Calu3 (cell line): ENCODE measurements at regions not wholly inside any gene's neighbourhood (a gene's known extent, or its start where the extent isn't known, plus 50 kb on each side); places are given as distances from the start of the nearest gene placed in this dataset.

Source experiments
- BruUV-seq: library from RNA; stranded (reverse); fragments of 400-500 nt; replicated peaks from 2 replicates; lab custom pipeline; 2021; lab: Mats Ljungman, UMichigan
- CTCF ChIA-PET: fragments of 300-600 bp; sonication (Branson Sonifier 250); formaldehyde crosslinking; loops from one replicate; lab custom pipeline; 2022; ENCODE audit warnings: antibody characterized with exemption; lab: Charles Lee
- DNase-seq: peaks from one replicate; pipeline ENCODE4 v3.0.0; 2022
- H3K27ac Mint-ChIP-seq: one replicate; pipeline ENCODE4 v1.8.0; 2022; ENCODE audit warnings: mixed read lengths; ENCODE audit not compliant: unreplicated experiment
- H3K27me3 Mint-ChIP-seq: one replicate; pipeline ENCODE4 v1.8.0; 2022; ENCODE audit warnings: mixed read lengths; ENCODE audit not compliant: unreplicated experiment
- H3K36me3 Mint-ChIP-seq: one replicate; pipeline ENCODE4 v1.8.0; 2022; ENCODE audit warnings: mild to moderate bottlenecking, moderate library complexity, mixed read lengths; ENCODE audit not compliant: insufficient read depth, unreplicated experiment
- H3K4me1 Mint-ChIP-seq: one replicate; pipeline ENCODE4 v1.8.0; 2022; ENCODE audit warnings: mild to moderate bottlenecking, low read depth, mixed read lengths; ENCODE audit not compliant: unreplicated experiment
- H3K4me3 Mint-ChIP-seq: one replicate; pipeline ENCODE4 v1.8.0; 2022; ENCODE audit warnings: mild to moderate bottlenecking, low read depth, moderate library complexity, mixed read lengths; ENCODE audit not compliant: unreplicated experiment
- H3K9me3 Mint-ChIP-seq: one replicate; pipeline ENCODE4 v1.8.0; 2022; ENCODE audit warnings: low read depth, mixed read lengths; ENCODE audit not compliant: unreplicated experiment
- CTCF ChIP-seq: fragments of 200-600 bp; IDR thresholded peaks from one replicate; pipeline ENCODE4 v1.8.0; 2022; ENCODE audit warnings: antibody characterized with exemption; ENCODE audit not compliant: unreplicated experiment
- intact Hi-C: fragments of 100-400 bp; cut with micrococcal nuclease; formaldehyde crosslinking; loops from one replicate; pipeline ENCODE4 v1.10.0; 2022; ENCODE audit not compliant: unreplicated experiment

GRCh38 chr11:91244912-91245311, 979.7 kb upstream of the FAT3 start:
- intact Hi-C loops = loop anchor here (5.0 kb wide), 3 partner anchors 338 to 768 kb away; no protein-coding TSS in a partner anchor
- H3K27me3 Mint-ChIP-seq = no peaks in the 10 kb centered on the region
- H3K36me3 Mint-ChIP-seq = no peaks in the 10 kb centered on the region
- CTCF ChIA-PET = no interaction called here
- no peak for TF ChIP-seq CTCF
- H3K4me3 Mint-ChIP-seq = no peak overlapping the region
- BruUV-seq = no TSS peak
- no peaks in the 10 kb centered on the region for H3K4me1 Mint-ChIP-seq
- no peak overlapping the region for H3K27ac Mint-ChIP-seq
- H3K9me3 Mint-ChIP-seq = no peaks in the 10 kb centered on the region
- no peak for DNase-seq

- DNase-seq = no peak
- intact Hi-C loops = no loop called here
- H3K27ac Mint-ChIP-seq = no peak overlapping the region
- CTCF ChIA-PET = no interaction called here
- H3K36me3 Mint-ChIP-seq = no peaks in the 10 kb centered on the region
- TF ChIP-seq CTCF = no peak
- no peaks in the 10 kb centered on the region for H3K4me1 Mint-ChIP-seq
- no peaks in the 10 kb centered on the region for H3K9me3 Mint-ChIP-seq
- H3K27me3 Mint-ChIP-seq = no peaks in the 10 kb centered on the region
- BruUV-seq = no TSS peak
- no peak overlapping the region for H3K4me3 Mint-ChIP-seq
Measured at GRCh38 chr11:91243630-91244029, 981.0 kb upstream of the FAT3 start.

GRCh38 chr11:91243051-91243450, 981.6 kb upstream of the FAT3 start:
- BruUV-seq = no TSS peak
- H3K27ac Mint-ChIP-seq = no peak overlapping the region
- intact Hi-C loops = no loop called here

GRCh38 chr11:91241226-91241625, 983.4 kb upstream of the FAT3 start:
- Mint-ChIP-seq H3K27me3 (no peaks in the 10 kb centered on the region), H3K4me3 (no peak overlapping the region), H3K27ac (no peak overlapping the region), H3K36me3 (no peaks in the 10 kb centered on the region), H3K9me3 (no peaks in the 10 kb centered on the region), H3K4me1 (no peaks in the 10 kb centered on the region)
- intact Hi-C loops = no loop called here
- no TSS peak for BruUV-seq
- no peak for TF ChIP-seq CTCF
- CTCF ChIA-PET = interaction anchor here (0.7 kb wide), 1 partner anchor 998 kb away, joined by 3 read pairs; no protein-coding TSS in a partner anchor
- no peak for DNase-seq

More at GRCh38 chr11:91243051-91243450, 981.6 kb upstream of the FAT3 start:
- DNase-seq = no peak
- H3K36me3 Mint-ChIP-seq = no peaks in the 10 kb centered on the region
- H3K4me3 Mint-ChIP-seq = no peak overlapping the region
- no peaks in the 10 kb centered on the region for H3K27me3 Mint-ChIP-seq
- CTCF ChIA-PET = no interaction called here
- no peaks in the 10 kb centered on the region for H3K9me3 Mint-ChIP-seq
- no peaks in the 10 kb centered on the region for H3K4me1 Mint-ChIP-seq
- TF ChIP-seq CTCF = no peak
